RWPE1 (cell line): ENCODE measurements at regions not wholly inside any gene's neighbourhood (a gene's known extent, or its start where the extent isn't known, plus 50 kb on each side); places are given as distances from the start of the nearest gene placed in this dataset.

Experiments used
- CTCF ChIA-PET: fragments of 350-600 bp; sonication (Branson Sonifier 250); formaldehyde crosslinking; extraction: SDS; loops from one replicate; lab custom pipeline; 2021; lab: Yijun Ruan, JAX
- POLR2A ChIA-PET: fragments of 400-600 bp; formaldehyde crosslinking; extraction: SDS; loops from one replicate; lab custom pipeline; 2020; ENCODE audit warnings: antibody characterized with exemption; ENCODE audit not compliant: low non-redundant PET; lab: Yijun Ruan, JAX
- DNase-seq: peaks from one replicate; pipeline ENCODE4 v3.0.0; 2012; ENCODE audit warnings: low spot score
- H3K27ac ChIP-seq: fragments of 450-650 bp; 2 replicates; pipeline ENCODE4 v1.5.1; 2017
- TF ChIP-seq, protein P1 (sequence below): fragments of 450-650 bp; conservative IDR thresholded peaks from 2 replicates; pipeline ENCODE4 v1.5.1; 2017; ENCODE audit warnings: low read depth, mild to moderate bottlenecking

DNA sequence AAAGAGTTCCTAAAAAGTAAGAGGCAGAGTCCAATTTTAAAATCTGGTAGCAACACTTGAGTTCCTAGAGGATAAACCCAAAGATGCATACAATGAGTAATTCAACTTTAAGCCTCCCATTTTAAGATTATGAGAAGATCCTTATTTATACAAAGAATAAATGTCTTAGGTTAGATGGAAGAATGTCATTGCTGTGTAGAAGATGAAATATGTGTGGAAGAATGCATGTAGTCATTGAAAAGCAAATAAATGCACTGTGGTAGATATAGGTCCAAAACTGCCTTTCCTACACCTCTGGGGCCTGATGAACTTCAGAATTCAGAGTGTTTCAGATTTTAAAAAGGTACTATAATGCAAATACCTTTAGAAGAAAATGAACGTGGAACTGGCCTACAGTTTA is 58.7 kb upstream of the LRP1B start:
- TF ChIP-seq, protein P1, sequence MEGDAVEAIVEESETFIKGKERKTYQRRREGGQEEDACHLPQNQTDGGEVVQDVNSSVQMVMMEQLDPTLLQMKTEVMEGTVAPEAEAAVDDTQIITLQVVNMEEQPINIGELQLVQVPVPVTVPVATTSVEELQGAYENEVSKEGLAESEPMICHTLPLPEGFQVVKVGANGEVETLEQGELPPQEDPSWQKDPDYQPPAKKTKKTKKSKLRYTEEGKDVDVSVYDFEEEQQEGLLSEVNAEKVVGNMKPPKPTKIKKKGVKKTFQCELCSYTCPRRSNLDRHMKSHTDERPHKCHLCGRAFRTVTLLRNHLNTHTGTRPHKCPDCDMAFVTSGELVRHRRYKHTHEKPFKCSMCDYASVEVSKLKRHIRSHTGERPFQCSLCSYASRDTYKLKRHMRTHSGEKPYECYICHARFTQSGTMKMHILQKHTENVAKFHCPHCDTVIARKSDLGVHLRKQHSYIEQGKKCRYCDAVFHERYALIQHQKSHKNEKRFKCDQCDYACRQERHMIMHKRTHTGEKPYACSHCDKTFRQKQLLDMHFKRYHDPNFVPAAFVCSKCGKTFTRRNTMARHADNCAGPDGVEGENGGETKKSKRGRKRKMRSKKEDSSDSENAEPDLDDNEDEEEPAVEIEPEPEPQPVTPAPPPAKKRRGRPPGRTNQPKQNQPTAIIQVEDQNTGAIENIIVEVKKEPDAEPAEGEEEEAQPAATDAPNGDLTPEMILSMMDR = no peak
- POLR2A ChIA-PET = no interaction called here
- DNase-seq = no peak
- CTCF ChIA-PET = no interaction called here
- no peak overlapping the region for H3K27ac ChIP-seq

DNA sequence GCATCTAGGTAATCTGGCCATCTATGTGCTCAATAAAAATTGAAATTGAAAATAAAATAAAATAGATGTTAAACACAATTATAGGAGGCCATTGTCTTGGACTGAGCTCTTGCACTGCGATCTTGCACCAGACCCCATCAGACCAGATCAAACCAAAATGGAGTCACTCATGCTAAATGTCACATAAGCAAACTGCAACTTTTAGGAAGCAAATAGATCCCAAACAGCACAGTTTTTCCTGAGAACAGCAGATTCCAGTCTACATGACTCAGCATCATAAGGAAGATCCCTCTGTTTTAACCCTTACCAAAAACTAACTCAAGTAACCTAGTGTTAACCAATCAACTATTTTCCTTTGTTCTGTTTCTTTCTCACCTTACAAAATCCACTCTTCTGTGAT is 57.7 kb upstream of the LRP1B start:
- POLR2A ChIA-PET = no interaction called here
- CTCF ChIA-PET = no interaction called here
- DNase-seq = no peak
- no peak overlapping the region for H3K27ac ChIP-seq
- TF ChIP-seq, protein P1 = no peak

- ChIA-PET CTCF (interaction anchor here (1.0 kb wide), 1 partner anchor 11 kb away, joined by 3 read pairs; no protein-coding TSS in a partner anchor), POLR2A (no interaction called here)
- TF ChIP-seq, protein P1 = no peak
- DNase-seq = no peak
- H3K27ac ChIP-seq = no peak overlapping the region
These were observed 50.2 kb upstream of the LRP1B start for GRCh38 chr2:142180820-142181533.
